GM12891 (cell line): ENCODE measurements at regions not wholly inside any gene's neighbourhood (a gene's known extent, or its start where the extent isn't known, plus 50 kb on each side); places are given as distances from the start of the nearest gene placed in this dataset.

Source experiments
- DNase-seq: peaks from one replicate; pipeline ENCODE4 v3.0.0; 2011; ENCODE audit warnings: low spot score; ENCODE audit not compliant: insufficient read length
- FAIRE-seq: peaks from 2 replicates; lab custom pipeline; 2011; peaks lifted over from hg19 to GRCh38; lab: Jason Lieb, UNC
- PAX5 ChIP-seq: IDR thresholded peaks from 2 replicates; pipeline ENCODE4 v1.6.1; 2011; ENCODE audit warnings: low read length, moderate library complexity, mild to moderate bottlenecking; ENCODE audit not compliant: insufficient read depth, severe bottlenecking
- POLR2A ChIP-seq: IDR thresholded peaks from 2 replicates; pipeline ENCODE4 v1.6.1; 2011; ENCODE audit warnings: low read depth, low read length, control low read depth
- POLR2AphosphoS5 ChIP-seq: IDR thresholded peaks from 2 replicates; pipeline ENCODE4 v1.6.1; 2011; ENCODE audit warnings: low read depth, low read length, control low read depth
- POU2F2 ChIP-seq: IDR thresholded peaks from 2 replicates; pipeline ENCODE4 v1.6.1; 2011; ENCODE audit warnings: low read depth, mild to moderate bottlenecking, control low read depth, low read length, moderate library complexity
- SPI1 ChIP-seq: IDR thresholded peaks from 2 replicates; pipeline ENCODE4 v1.6.1; 2011; ENCODE audit warnings: low read depth, low read length, control low read depth
- TAF1 ChIP-seq: IDR thresholded peaks from 2 replicates; pipeline ENCODE4 v1.6.1; 2011; ENCODE audit warnings: low read depth, low read length, control low read depth

- no peak for DNase-seq
- no peak for FAIRE-seq
- no peak for TF ChIP-seq POLR2A
- TF ChIP-seq PAX5, result no peak
- TF ChIP-seq POLR2AphosphoS5, result no peak
- TF ChIP-seq TAF1, result no peak
- no peak for TF ChIP-seq SPI1
- no peak for TF ChIP-seq POU2F2
Observed at GRCh38 chr18:66346833-66347588, 256.9 kb downstream of the CDH19 start.

GRCh38 chr18:66344227-66344626 is 259.7 kb downstream of the CDH19 start:
- FAIRE-seq, result no peak
- DNase-seq, result no peak
- TF ChIP-seq SPI1, result no peak
- no peak for TF ChIP-seq TAF1
- no peak for TF ChIP-seq POU2F2
- no peak for TF ChIP-seq PAX5
- TF ChIP-seq POLR2AphosphoS5, result no peak
- TF ChIP-seq POLR2A, result no peak

- no peak for TF ChIP-seq TAF1
- TF ChIP-seq POU2F2, result no peak
- no peak for TF ChIP-seq POLR2A
- no peak for TF ChIP-seq PAX5
- no peak for TF ChIP-seq SPI1
- no peak for TF ChIP-seq POLR2AphosphoS5
- DNase-seq (no peak), FAIRE-seq (no peak)
Observed at GRCh38 chr18:66342577-66342976, 261.3 kb downstream of the CDH19 start.

GRCh38 chr18:66334534-66334933 is 269.4 kb downstream of the CDH19 start:
- no peak for DNase-seq
- no peak for FAIRE-seq
- TF ChIP-seq TAF1 (no peak), POU2F2 (no peak), POLR2A (no peak), SPI1 (no peak), POLR2AphosphoS5 (no peak), PAX5 (no peak)

- DNase-seq, result no peak
- no peak for FAIRE-seq
- TF ChIP-seq PAX5, result no peak
- TF ChIP-seq POU2F2, result no peak
- TF ChIP-seq TAF1, result no peak
- no peak for TF ChIP-seq POLR2A
- no peak for TF ChIP-seq SPI1
- TF ChIP-seq POLR2AphosphoS5, result no peak
Observed at GRCh38 chr18:66329716-66330115, 274.2 kb downstream of the CDH19 start.

DNA sequence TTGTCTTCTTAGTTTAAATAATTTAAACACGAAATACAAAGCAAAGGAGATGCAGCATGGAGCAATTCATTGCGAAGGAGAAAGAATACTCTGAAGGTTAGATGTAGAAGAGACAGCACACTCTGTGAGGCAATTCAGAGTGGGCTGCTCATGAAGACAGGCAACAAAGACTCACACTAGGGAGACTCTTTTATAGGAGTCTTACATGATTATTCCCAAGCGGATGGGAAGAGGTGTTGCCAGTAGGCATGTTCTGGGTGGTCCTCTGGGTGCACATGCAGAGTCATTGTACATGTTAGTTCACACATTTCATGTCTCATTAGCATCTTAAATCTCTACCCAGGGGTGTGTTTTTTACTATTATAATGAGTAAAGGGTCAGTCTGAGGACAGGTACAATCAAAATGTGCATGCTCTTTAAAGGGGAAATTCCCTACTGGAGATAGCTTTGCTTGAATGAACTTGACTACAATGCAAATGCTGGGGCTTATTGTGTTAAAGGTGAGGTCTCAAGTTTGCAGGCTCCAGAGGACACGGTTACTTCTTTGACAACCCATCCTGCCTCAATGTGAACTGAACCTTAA is 275.5 kb downstream of the CDH19 start:
- TF ChIP-seq POLR2A (no peak), POLR2AphosphoS5 (no peak), POU2F2 (no peak), PAX5 (no peak)
- DNase-seq (no peak), FAIRE-seq (no peak)

DNA sequence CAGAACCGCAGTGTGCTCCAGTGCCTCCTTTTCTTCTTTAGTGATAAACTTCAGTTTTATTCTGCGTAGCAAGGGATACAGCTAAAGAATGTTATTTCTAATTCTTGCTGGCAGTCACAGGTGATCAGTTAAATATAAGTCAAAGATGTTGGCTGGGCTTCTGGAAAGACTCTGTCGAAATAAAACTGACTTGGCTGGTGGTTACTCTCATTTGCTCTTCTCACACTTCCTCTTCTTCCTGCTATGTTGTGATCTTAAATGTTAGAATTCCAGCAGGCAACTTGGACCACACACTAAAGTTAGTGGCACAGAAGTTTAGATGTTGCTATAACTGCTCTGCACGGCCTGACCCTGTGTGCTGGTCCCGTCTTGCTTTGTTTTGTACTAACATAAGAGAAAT is 278.6 kb downstream of the CDH19 start:
- TF ChIP-seq TAF1 (no peak), POU2F2 (no peak), PAX5 (no peak)
- no peak for DNase-seq
- FAIRE-seq, result no peak

- FAIRE-seq, result no peak
- DNase-seq, result no peak
- TF ChIP-seq TAF1 (no peak), PAX5 (no peak), POLR2AphosphoS5 (no peak), SPI1 (no peak), POU2F2 (no peak)
Observed at GRCh38 chr18:66324616-66325015, 279.3 kb downstream of the CDH19 start.

GRCh38 chr18:66317243-66318090 is 286.4 kb downstream of the CDH19 start:
- FAIRE-seq (no peak), DNase-seq (no peak)
- TF ChIP-seq TAF1 (no peak), PAX5 (no peak), POLR2A (no peak), POLR2AphosphoS5 (no peak)

- DNase-seq (no peak), FAIRE-seq (no peak)
- TF ChIP-seq POLR2A (no peak), TAF1 (no peak), POLR2AphosphoS5 (no peak), PAX5 (no peak), SPI1 (no peak), POU2F2 (no peak)
Observed at GRCh38 chr18:66316701-66317100, 287.2 kb downstream of the CDH19 start.
